ENCODE measurements at regions not wholly inside any gene's neighbourhood (a gene's known extent, or its start where the extent isn't known, plus 50 kb on each side); places are given as distances from the start of the nearest gene placed in this dataset.

DNA sequence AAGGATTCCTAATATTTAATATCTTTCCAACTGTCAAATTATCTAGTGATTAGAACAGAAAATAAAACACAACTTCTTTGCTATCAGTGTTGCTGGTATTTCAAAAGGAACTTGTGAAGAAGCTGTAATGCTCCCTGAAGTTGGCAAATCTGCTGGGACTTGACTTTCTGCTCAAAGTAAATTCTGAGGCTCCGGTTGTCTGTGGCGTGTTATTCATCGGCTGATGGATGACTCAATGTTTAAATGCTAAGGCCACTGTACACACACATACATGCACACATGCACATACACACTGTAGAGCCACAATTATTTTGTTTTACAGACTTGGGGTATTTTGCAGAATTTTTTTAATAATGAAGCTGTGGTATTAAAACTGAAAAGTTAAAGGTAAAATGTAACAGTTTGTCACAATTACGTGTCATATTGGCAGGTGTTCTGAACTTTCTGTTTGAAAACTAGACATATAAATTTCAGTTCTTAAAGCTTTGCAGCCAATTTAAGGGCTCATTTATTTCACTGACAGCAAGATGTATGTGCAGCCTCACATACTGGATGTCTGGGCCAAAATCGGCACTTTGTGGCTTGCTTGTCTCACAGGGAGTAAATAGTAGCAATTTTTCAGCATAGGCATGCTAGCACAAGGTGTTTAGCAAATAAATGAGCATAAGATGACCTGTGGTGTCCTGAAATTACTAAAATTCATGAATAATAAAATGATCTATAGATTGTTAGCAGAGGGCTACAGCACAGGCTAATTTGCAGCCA, 1691.7 kb upstream of the PCDH20 start:
- no peak overlapping the region for H3K9ac ChIP-seq (ENCODE audit: low read depth, low read length)
- H3K36me3 ChIP-seq (ENCODE audit: insufficient read depth, low read depth, low read length): no peaks in the 10 kb centered on the region
- H3K4me3 ChIP-seq (ENCODE audit: low read length): no peak overlapping the region
- H3K9me3 ChIP-seq (ENCODE audit: insufficient read depth, low read depth, low read length): no peaks in the 10 kb centered on the region
- no peaks in the 10 kb centered on the region for H3K27me3 ChIP-seq (ENCODE audit: insufficient read depth, low read length)
- no peak overlapping the region for H3K27ac ChIP-seq (ENCODE audit: low read length)
- no peaks in the 10 kb centered on the region for H3K4me1 ChIP-seq (ENCODE audit: insufficient read depth, low read length)

DNA sequence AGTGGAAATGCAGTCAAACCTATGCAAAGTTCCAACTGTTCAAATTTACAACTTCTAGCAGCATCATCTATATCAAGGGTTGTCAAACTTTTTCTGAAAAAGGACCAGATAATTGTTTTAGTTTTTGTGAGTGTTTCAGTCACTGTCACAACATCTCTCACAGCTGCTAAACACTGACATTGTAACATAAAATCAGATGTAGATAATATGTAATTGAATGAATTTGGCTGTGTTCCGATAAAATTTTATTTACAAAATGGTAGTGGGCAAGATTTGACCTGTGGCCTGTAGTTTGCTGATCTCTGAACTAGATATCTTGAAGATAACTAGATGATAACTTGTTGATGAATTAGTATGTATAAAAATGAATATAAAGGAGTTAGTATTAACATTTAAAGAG, 1679.1 kb upstream of the PCDH20 start:
- Histone ChIP-seq H3K9me3 (ENCODE audit: insufficient read depth, low read depth, low read length) (no peaks in the 10 kb centered on the region; the same call in 1 of the 2 replicates), H3K4me3 (ENCODE audit: low read length) (no peak overlapping the region), H3K27me3 (ENCODE audit: insufficient read depth, low read length) (no peaks in the 10 kb centered on the region), H3K4me1 (ENCODE audit: insufficient read depth, low read length) (0 out of 2 replicates have a peak, but pooled peaks cover 2% of the 10 kb centered on the region), H3K27ac (ENCODE audit: low read length) (no peak overlapping the region), H3K9ac (ENCODE audit: low read depth, low read length) (no peak overlapping the region), H3K36me3 (ENCODE audit: insufficient read depth, low read depth, low read length) (no peaks in the 10 kb centered on the region)

DNA sequence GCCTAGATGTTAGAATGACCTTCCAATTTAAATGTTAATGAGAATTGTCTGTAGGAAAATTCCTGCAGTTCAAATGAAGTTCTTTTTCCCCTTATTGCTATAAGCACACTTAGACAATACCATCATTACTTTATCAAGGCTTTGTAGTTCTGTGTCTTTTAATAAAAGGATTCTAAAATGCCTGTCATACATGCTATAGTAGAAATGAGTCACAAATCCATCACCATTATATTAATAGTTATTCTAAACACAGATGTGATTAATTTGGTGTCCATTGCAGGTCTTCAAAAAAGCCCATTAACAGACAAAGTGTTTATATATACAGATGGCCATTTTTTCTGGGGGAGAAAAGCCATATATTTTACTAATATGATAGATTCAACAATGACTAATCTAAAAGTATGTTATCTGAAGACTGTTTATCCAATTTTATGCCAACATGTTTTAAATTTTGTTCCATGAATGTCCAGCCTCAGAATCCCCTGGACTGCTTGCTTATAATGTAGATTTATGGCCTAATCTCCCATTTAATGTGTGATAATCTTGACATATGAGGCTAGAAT, 1678.3 kb upstream of the PCDH20 start:
- Histone ChIP-seq H3K9me3 (ENCODE audit: insufficient read depth, low read depth, low read length) (no peaks in the 10 kb centered on the region), H3K4me1 (ENCODE audit: insufficient read depth, low read length) (0 out of 2 replicates have a peak, but pooled peaks cover 2% of the 10 kb centered on the region), H3K27me3 (ENCODE audit: insufficient read depth, low read length) (no peaks in the 10 kb centered on the region), H3K27ac (ENCODE audit: low read length) (no peak overlapping the region), H3K4me3 (ENCODE audit: low read length) (no peak overlapping the region), H3K36me3 (ENCODE audit: insufficient read depth, low read depth, low read length) (no peaks in the 10 kb centered on the region), H3K9ac (ENCODE audit: low read depth, low read length) (no peak overlapping the region)

- H3K36me3 ChIP-seq (ENCODE audit: insufficient read depth, low read depth, low read length): no peaks in the 10 kb centered on the region
- H3K27me3 ChIP-seq (ENCODE audit: insufficient read depth, low read length): no peaks in the 10 kb centered on the region
- no peak overlapping the region for H3K4me3 ChIP-seq (ENCODE audit: low read length)
- H3K4me1 ChIP-seq (ENCODE audit: insufficient read depth, low read length): 0 out of 2 replicates have a peak, but pooled peaks cover 2% of the 10 kb centered on the region
- no peak overlapping the region for H3K9ac ChIP-seq (ENCODE audit: low read depth, low read length)
- no peaks in the 10 kb centered on the region for H3K9me3 ChIP-seq (ENCODE audit: insufficient read depth, low read depth, low read length)
- H3K27ac ChIP-seq (ENCODE audit: low read length): no peak overlapping the region
Measured at GRCh38 chr13:63092456-63092855, 1676.8 kb upstream of the PCDH20 start.

DNA sequence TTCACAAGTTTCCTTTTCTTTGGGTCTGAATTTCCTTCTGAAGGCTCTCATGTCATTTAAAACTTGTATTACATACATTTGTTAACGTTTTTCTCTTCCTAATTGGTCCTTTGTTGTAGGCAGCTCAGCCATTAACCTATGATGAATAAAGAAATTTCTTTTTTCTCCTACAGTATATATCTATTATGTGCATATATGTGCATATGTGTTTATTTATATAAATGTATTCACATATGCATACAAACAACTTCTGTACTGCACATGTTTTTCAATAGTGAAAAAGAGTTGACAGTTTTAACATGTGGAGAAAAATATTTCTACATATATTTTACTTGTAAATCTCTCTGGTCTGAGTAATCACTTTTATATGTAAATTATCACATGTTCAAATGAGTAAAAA, 1674.9 kb upstream of the PCDH20 start:
- Histone ChIP-seq H3K9ac (ENCODE audit: low read depth, low read length) (no peak overlapping the region), H3K9me3 (ENCODE audit: insufficient read depth, low read depth, low read length) (no peaks in the 10 kb centered on the region), H3K4me1 (ENCODE audit: insufficient read depth, low read length) (0 out of 2 replicates have a peak, but pooled peaks cover 4% of the 10 kb centered on the region), H3K27ac (ENCODE audit: low read length) (no peak overlapping the region), H3K27me3 (ENCODE audit: insufficient read depth, low read length) (no peaks in the 10 kb centered on the region), H3K36me3 (ENCODE audit: insufficient read depth, low read depth, low read length) (no peaks in the 10 kb centered on the region), H3K4me3 (ENCODE audit: low read length) (no peak overlapping the region)

- Histone ChIP-seq H3K9me3 (ENCODE audit: insufficient read depth, low read depth, low read length) (no peaks in the 10 kb centered on the region), H3K9ac (ENCODE audit: low read depth, low read length) (no peak overlapping the region), H3K4me1 (ENCODE audit: insufficient read depth, low read length) (0 out of 2 replicates have a peak, but pooled peaks cover 2% of the 10 kb centered on the region), H3K36me3 (ENCODE audit: insufficient read depth, low read depth, low read length) (no peaks in the 10 kb centered on the region), H3K27ac (ENCODE audit: low read length) (no peak overlapping the region), H3K4me3 (ENCODE audit: low read length) (no peak overlapping the region), H3K27me3 (ENCODE audit: insufficient read depth, low read length) (no peaks in the 10 kb centered on the region)
Measured at GRCh38 chr13:63088226-63088625, 1672.6 kb upstream of the PCDH20 start.

DNA sequence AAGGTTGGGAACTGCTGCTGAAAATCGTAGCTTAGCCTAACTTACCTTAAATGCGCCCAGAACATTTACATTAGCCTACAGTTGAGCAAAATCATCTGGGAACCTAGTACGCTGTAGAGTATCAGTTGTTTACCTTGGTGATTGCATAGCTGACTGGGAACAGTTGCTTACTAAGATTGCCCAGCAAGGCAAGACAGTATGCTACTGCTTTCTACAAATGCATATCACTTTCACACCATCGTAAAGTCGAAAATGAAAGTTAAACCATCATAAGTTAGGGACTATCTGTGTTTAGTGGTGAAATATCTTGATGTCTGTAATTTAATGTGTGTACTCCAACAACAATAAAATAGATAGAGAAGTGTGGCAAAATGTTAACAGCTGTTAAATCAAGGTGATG, 1670.6 kb upstream of the PCDH20 start:
- H3K9me3 ChIP-seq (ENCODE audit: insufficient read depth, low read depth, low read length): 0 out of 2 replicates have a peak, but pooled peaks cover 4% of the 10 kb centered on the region
- no peaks in the 10 kb centered on the region for H3K27me3 ChIP-seq (ENCODE audit: insufficient read depth, low read length)

DNA sequence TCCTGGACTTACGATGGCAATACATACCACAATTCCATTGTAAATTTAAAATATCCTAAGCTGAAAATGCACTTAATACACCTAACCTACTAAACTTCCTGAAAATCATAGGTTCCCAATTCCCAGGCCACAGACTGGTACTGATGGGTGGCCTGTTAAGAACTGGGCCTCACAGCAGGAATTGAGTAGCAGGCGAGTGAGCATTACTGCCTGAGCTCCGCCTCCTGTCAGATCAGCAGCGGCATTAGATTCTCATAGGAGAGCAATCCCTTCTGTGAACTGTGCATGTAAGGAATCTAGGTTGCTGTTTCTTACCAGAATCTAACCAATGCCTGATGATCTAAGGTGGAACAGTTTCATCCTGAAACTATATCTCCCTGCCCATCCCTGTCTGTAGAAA, 1670.2 kb upstream of the PCDH20 start:
- no peaks in the 10 kb centered on the region for H3K36me3 ChIP-seq (ENCODE audit: insufficient read depth, low read depth, low read length)
- H3K27me3 ChIP-seq (ENCODE audit: insufficient read depth, low read length): no peaks in the 10 kb centered on the region
- H3K9ac ChIP-seq (ENCODE audit: low read depth, low read length): no peak overlapping the region
- H3K4me3 ChIP-seq (ENCODE audit: low read length): no peak overlapping the region
- 0 out of 2 replicates have a peak, but pooled peaks cover 4% of the 10 kb centered on the region for H3K9me3 ChIP-seq (ENCODE audit: insufficient read depth, low read depth, low read length)
- H3K4me1 ChIP-seq (ENCODE audit: insufficient read depth, low read length): 0 out of 2 replicates have a peak, but pooled peaks cover 2% of the 10 kb centered on the region
- no peak overlapping the region for H3K27ac ChIP-seq (ENCODE audit: low read length)

More for the DNA sequence above, 1670.6 kb upstream of the PCDH20 start:
- Histone ChIP-seq H3K9ac (ENCODE audit: low read depth, low read length) (no peak overlapping the region), H3K36me3 (ENCODE audit: insufficient read depth, low read depth, low read length) (no peaks in the 10 kb centered on the region), H3K4me1 (ENCODE audit: insufficient read depth, low read length) (0 out of 2 replicates have a peak, but pooled peaks cover 2% of the 10 kb centered on the region), H3K4me3 (ENCODE audit: low read length) (no peak overlapping the region), H3K27ac (ENCODE audit: low read length) (no peak overlapping the region)

- Histone ChIP-seq H3K4me1 (ENCODE audit: insufficient read depth, low read length) (0 out of 2 replicates have a peak, but pooled peaks cover 2% of the 10 kb centered on the region), H3K27me3 (ENCODE audit: insufficient read depth, low read length) (no peaks in the 10 kb centered on the region), H3K36me3 (ENCODE audit: insufficient read depth, low read depth, low read length) (no peaks in the 10 kb centered on the region), H3K9ac (ENCODE audit: low read depth, low read length) (no peak overlapping the region), H3K9me3 (ENCODE audit: insufficient read depth, low read depth, low read length) (0 out of 2 replicates have a peak, but pooled peaks cover 4% of the 10 kb centered on the region), H3K27ac (ENCODE audit: low read length) (no peak overlapping the region), H3K4me3 (ENCODE audit: low read length) (no peak overlapping the region)
Measured at GRCh38 chr13:63081400-63082014, 1665.9 kb upstream of the PCDH20 start.

DNA sequence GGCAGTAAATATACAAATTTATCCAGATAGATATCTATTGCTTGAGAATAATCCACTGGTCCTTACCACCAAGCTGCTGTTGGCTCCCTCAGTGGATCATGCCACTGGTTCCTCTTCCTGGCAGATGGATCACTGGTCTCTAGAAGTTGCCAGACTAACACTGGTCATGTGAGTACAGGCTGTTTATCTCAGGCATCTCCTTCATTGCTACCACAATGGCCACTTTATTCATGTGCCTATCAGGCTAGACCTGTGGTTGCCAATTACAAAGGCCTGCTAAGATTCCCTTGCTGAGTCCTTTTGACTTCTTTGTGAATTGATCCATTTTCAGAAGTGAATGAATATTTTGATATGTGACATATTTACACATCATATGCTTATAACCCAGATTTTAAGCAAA, 1659.5 kb upstream of the PCDH20 start:
- Histone ChIP-seq H3K4me1 (ENCODE audit: insufficient read depth, low read length) (no peaks in the 10 kb centered on the region), H3K9ac (ENCODE audit: low read depth, low read length) (no peak overlapping the region), H3K4me3 (ENCODE audit: low read length) (no peak overlapping the region), H3K36me3 (ENCODE audit: insufficient read depth, low read depth, low read length) (no peaks in the 10 kb centered on the region), H3K27ac (ENCODE audit: low read length) (no peak overlapping the region), H3K27me3 (ENCODE audit: insufficient read depth, low read length) (no peaks in the 10 kb centered on the region), H3K9me3 (ENCODE audit: insufficient read depth, low read depth, low read length) (no peaks in the 10 kb centered on the region)

- no peaks in the 10 kb centered on the region for H3K4me1 ChIP-seq (ENCODE audit: insufficient read depth, low read length)
- H3K9me3 ChIP-seq (ENCODE audit: insufficient read depth, low read depth, low read length): peaks cover 14% of the 10 kb centered on the region
- H3K9ac ChIP-seq (ENCODE audit: low read depth, low read length): no peak overlapping the region
- no peaks in the 10 kb centered on the region for H3K36me3 ChIP-seq (ENCODE audit: insufficient read depth, low read depth, low read length)
- no peak overlapping the region for H3K4me3 ChIP-seq (ENCODE audit: low read length)
- no peaks in the 10 kb centered on the region for H3K27me3 ChIP-seq (ENCODE audit: insufficient read depth, low read length)
- H3K27ac ChIP-seq (ENCODE audit: low read length): no peak overlapping the region
Measured at GRCh38 chr13:63050287-63050686, 1634.6 kb upstream of the PCDH20 start.
